Bronchial epithelial cell (primary cell): ENCODE measurements at regions not wholly inside any gene's neighbourhood (a gene's known extent, or its start where the extent isn't known, plus 50 kb on each side); places are given as distances from the start of the nearest gene placed in this dataset.

ENCODE experiments used
- DNase-seq: peaks from one replicate; pipeline ENCODE4 v3.0.0-alpha.2; 2010; ENCODE audit warnings: low read depth
- FAIRE-seq: peaks from 2 replicates; lab custom pipeline; 2011; peaks lifted over from hg19 to GRCh38; lab: Jason Lieb, UNC
- H3K27me3 ChIP-seq: 2 replicates; pipeline ENCODE4 v1.5.1; 2011; ENCODE audit warnings: low read length; ENCODE audit not compliant: control insufficient read depth, insufficient read depth
- H3K36me3 ChIP-seq: 2 replicates; pipeline ENCODE4 v1.5.1; 2011; ENCODE audit warnings: low read length; ENCODE audit not compliant: control insufficient read depth, insufficient read depth
- H3K4me3 ChIP-seq: 2 replicates; pipeline ENCODE4 v1.5.1; 2011; ENCODE audit warnings: mild to moderate bottlenecking, low read depth, low read length, control low read depth
- TF ChIP-seq, protein P1 (sequence below): IDR thresholded peaks from 2 replicates; pipeline ENCODE4 v1.5.1; 2011; ENCODE audit warnings: mild to moderate bottlenecking, moderate library complexity, low read length, control low read depth, inconsistent platforms; ENCODE audit not compliant: insufficient read depth, severe bottlenecking

DNA sequence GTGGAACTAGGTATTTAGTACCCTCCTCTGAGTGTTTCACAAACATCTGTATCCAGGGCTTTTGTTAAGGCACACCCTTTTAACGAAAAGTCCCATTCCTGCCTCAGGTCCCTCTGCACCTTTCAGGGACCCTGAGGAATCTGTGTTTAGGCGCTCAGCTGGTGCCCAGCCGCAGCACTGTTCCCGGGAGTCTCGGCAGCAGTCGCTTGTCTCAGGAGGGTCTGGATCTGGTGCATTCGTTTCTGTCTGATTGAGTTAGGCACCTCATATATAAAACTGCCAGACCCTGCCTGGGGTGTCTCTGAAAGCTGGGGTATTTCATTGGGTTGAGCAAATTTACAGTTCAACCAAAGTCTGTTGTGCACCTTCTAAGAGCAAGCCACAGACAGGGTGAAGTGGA lies 162.8 kb upstream of the TOPAZ1 start:
- TF ChIP-seq, protein P1, sequence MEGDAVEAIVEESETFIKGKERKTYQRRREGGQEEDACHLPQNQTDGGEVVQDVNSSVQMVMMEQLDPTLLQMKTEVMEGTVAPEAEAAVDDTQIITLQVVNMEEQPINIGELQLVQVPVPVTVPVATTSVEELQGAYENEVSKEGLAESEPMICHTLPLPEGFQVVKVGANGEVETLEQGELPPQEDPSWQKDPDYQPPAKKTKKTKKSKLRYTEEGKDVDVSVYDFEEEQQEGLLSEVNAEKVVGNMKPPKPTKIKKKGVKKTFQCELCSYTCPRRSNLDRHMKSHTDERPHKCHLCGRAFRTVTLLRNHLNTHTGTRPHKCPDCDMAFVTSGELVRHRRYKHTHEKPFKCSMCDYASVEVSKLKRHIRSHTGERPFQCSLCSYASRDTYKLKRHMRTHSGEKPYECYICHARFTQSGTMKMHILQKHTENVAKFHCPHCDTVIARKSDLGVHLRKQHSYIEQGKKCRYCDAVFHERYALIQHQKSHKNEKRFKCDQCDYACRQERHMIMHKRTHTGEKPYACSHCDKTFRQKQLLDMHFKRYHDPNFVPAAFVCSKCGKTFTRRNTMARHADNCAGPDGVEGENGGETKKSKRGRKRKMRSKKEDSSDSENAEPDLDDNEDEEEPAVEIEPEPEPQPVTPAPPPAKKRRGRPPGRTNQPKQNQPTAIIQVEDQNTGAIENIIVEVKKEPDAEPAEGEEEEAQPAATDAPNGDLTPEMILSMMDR: no peak
- DNase-seq (no peak), FAIRE-seq (no peak)
- Histone ChIP-seq H3K27me3 (no peaks in the 10 kb centered on the region), H3K36me3 (no peaks in the 10 kb centered on the region), H3K4me3 (no peak overlapping the region)

DNA sequence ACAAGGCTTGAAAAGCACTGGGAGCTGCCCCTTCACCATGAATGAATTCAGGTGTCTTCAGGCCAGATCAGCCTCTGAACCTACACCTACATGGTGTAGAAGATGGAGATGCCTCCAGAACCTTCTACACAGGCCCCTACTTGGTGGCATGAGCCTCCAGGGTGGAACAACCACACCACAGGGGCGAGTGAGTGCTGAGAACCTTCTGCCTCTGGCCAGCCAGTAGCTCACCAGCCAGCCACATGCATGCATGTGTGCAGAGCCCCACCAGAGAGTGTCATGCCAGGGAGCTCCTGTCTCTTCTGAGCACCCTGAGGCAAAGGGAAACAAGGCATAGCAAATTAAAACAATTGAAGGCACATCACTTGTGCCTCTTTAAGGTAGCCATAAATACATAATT lies 161.8 kb upstream of the TOPAZ1 start:
- Histone ChIP-seq H3K27me3 (no peaks in the 10 kb centered on the region), H3K4me3 (no peak overlapping the region), H3K36me3 (no peaks in the 10 kb centered on the region)
- TF ChIP-seq, protein P1: no peak
- no peak for FAIRE-seq
- no peak for DNase-seq

DNA sequence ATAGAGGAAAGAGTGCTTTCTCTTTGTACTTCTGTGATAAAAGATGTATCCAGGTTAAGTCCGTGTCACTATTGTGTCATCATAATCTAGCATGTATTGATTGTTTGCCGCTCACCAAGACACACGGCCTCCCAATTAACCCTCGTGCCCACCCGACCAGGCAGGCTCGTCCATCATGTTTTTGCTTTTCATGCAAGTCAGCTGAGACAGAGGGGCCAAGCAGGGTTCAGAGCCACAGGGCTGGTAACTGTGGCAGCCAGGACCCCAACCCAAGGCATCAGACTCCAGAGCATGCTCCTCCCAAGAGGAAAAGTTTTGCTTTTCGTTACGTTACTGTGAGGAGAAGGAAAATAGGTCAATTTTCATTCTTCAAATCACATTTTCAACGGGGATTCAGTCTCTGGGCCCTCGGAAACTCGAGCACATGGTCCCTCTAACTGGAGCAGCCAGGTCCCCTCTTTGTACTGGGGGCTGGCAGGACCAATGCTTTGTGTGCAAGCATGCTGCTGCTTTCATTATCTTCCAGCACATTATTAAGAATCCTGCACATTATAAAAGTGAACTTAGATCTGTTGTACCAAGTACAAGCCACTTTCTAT lies 161.1 kb upstream of the TOPAZ1 start:
- TF ChIP-seq, protein P1: no peak
- no peak overlapping the region for H3K4me3 ChIP-seq
- FAIRE-seq: no peak
- no peaks in the 10 kb centered on the region for H3K36me3 ChIP-seq
- no peak for DNase-seq
- no peaks in the 10 kb centered on the region for H3K27me3 ChIP-seq

DNA sequence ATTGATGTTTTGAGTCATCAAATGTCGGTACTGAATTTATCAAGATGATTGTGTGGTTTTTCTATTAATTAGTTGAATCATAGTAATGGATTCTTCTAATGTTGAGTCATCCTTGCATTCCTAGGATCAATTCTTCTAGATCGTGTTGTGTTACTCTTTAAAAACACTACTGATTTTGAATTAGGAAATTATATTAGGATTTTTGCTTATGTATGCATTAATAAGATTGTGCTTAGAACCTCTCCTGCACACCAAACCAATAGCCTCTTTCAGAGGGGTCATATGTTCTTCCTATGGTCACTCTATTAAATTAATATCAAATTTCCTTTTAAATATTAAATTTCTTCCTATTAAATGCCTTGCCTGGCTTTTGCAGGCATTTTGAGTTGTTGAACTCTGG lies 151.7 kb upstream of the TOPAZ1 start:
- FAIRE-seq: no peak
- TF ChIP-seq, protein P1: no peak
- Histone ChIP-seq H3K27me3 (no peaks in the 10 kb centered on the region), H3K4me3 (no peak overlapping the region), H3K36me3 (no peaks in the 10 kb centered on the region)
- no peak for DNase-seq

DNA sequence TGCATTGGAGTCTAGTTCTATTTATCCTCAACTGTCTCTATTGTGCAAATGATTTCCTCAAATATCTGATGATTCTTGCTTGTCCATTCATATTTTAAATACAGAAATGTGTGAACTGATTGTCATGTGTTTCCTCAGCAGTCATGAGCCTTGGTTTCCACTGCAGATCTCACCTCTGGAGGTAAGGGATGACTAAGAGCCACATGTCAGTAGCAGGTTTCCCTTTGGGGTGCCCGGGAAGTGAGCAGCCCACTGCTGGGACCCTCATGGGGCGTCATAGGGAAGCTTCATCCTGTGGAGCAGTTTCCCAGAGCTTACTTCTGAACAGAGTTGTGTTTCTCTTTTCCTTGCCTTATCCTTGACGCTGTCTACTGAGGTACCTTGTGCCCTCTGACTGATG lies 149.2 kb upstream of the TOPAZ1 start:
- TF ChIP-seq, protein P1: no peak
- Histone ChIP-seq H3K27me3 (no peaks in the 10 kb centered on the region), H3K36me3 (no peaks in the 10 kb centered on the region), H3K4me3 (no peak overlapping the region)
- no peak for FAIRE-seq
- DNase-seq: no peak

DNA sequence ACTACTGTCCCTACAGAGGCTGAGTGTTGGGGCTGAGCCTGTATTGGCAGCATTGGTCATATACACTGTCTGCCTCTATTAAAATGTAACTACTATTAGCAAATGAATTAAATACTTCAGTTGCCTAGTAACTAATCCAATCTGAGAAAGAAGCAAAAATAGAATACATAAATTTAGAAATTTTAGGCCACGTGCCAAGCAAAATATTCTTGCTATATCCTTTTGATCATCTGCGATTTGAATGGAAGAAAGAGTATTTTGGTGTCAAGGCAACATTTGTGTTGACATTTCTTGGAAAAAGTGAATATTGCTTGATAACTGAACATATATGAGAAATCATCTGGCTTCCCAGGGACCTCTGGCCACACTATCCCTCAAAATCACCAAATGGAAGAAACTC lies 148.2 kb upstream of the TOPAZ1 start:
- TF ChIP-seq, protein P1: no peak
- DNase-seq (no peak), FAIRE-seq (no peak)
- Histone ChIP-seq H3K27me3 (no peaks in the 10 kb centered on the region), H3K36me3 (no peaks in the 10 kb centered on the region), H3K4me3 (no peak overlapping the region)
